Hepatocyte (in vitro differentiated cells): ENCODE measurements at regions not wholly inside any gene's neighbourhood (a gene's known extent, or its start where the extent isn't known, plus 50 kb on each side); places are given as distances from the start of the nearest gene placed in this dataset.

Source experiments
- DNase-seq: peaks from one replicate; pipeline ENCODE4 v3.0.0-alpha.2; 2016; ENCODE audit warnings: low spot score
- H2AFZ ChIP-seq: fragments of 200-600 bp; sonication (generic); 2 replicates; pipeline ENCODE4 v1.6.0; 2016; ENCODE audit warnings: antibody characterized with exemption, mild to moderate bottlenecking
- H3K27ac ChIP-seq: fragments of 200-600 bp; sonication (generic); 2 replicates; pipeline ENCODE4 v1.5.1; 2016; ENCODE audit warnings: mild to moderate bottlenecking
- H3K27me3 ChIP-seq: fragments of 200-600 bp; sonication (generic); 2 replicates; pipeline ENCODE4 v1.6.1; 2016
- H3K36me3 ChIP-seq: fragments of 200-600 bp; sonication (generic); replicated peaks from 2 replicates; pipeline ENCODE4 v1.5.1; 2016; ENCODE audit warnings: low read depth; ENCODE audit not compliant: insufficient read depth
- H3K4me1 ChIP-seq: fragments of 200-600 bp; sonication (generic); 2 replicates; pipeline ENCODE4 v1.5.1; 2016; ENCODE audit warnings: mild to moderate bottlenecking, moderate library complexity; ENCODE audit not compliant: insufficient read depth
- H3K4me2 ChIP-seq: fragments of 200-600 bp; sonication (generic); 2 replicates; pipeline ENCODE4 v1.6.0; 2016
- H3K4me3 ChIP-seq: fragments of 200-600 bp; sonication (generic); 2 replicates; pipeline ENCODE4 v1.5.1; 2016; ENCODE audit warnings: mild to moderate bottlenecking
- H3K79me2 ChIP-seq: fragments of 200-600 bp; sonication (generic); 2 replicates; pipeline ENCODE4 v1.6.0; 2017; ENCODE audit warnings: mild to moderate bottlenecking
- H3K9me2 ChIP-seq: fragments of 200-600 bp; sonication (generic); replicated peaks from 2 replicates; pipeline ENCODE4 v1.6.0; 2017; ENCODE audit warnings: mild to moderate bottlenecking; ENCODE audit not compliant: insufficient read depth
- H3K9me3 ChIP-seq: fragments of 200-600 bp; sonication (generic); 2 replicates; pipeline ENCODE4 v1.5.1; 2016; ENCODE audit warnings: low read depth, mild to moderate bottlenecking
- H4K20me1 ChIP-seq: fragments of 200-600 bp; sonication (generic); 2 replicates; pipeline ENCODE4 v1.6.0; 2016; ENCODE audit warnings: mild to moderate bottlenecking; ENCODE audit not compliant: insufficient read depth, poor library complexity, severe bottlenecking
- CTCF ChIP-seq: fragments of 200-600 bp; sonication (generic); IDR thresholded peaks from 2 replicates; pipeline ENCODE4 v1.5.1; 2016; ENCODE audit warnings: antibody characterized with exemption, mild to moderate bottlenecking; ENCODE audit not compliant: poor library complexity
- EZH2 ChIP-seq: fragments of 200-600 bp; sonication (generic); IDR thresholded peaks from 2 replicates; pipeline ENCODE4 v1.6.1; 2016; ENCODE audit warnings: antibody characterized with exemption, mild to moderate bottlenecking, borderline replicate concordance
- EZH2phosphoT487 ChIP-seq: fragments of 200-600 bp; sonication (generic); IDR thresholded peaks from one replicate; pipeline ENCODE4 v1.6.1; 2018; ENCODE audit warnings: antibody characterized with exemption, mild to moderate bottlenecking, low read depth, moderate library complexity; ENCODE audit not compliant: unreplicated experiment, severe bottlenecking
- WGBS: methylation state at CpG from one replicate; pipeline ENCODE4 v1.1.6; 2016; ENCODE audit warnings: low lambda C conversion rate; ENCODE audit errors: missing lambda C conversion rate; 5-methylcytosine and 5-hydroxymethylcytosine counted together

DNA sequence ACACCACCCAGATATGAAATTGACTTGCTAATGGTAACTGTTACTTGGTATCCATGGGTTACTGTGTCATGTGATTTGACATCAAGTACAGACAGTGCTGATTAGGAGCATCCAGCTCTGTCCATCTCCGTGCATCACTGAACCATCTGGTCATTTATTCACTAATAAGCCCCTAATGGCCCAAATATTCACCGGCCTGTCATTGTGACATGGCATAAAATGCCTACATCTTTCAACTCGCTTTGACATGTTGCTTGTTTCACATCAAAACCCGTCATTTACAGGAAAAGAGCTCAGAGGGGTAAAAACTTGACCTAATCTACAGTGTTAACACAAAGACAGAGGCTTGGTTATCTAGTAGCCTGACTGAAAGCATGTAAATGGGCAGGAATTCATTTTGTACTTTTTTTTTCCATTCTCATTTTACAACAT, 308.9 kb upstream of the ATP5MC3 start:
- TF ChIP-seq EZH2phosphoT487 (no peak), EZH2 (no peak), CTCF (no peak)
- Histone ChIP-seq H3K36me3 (no peaks in the 10 kb centered on the region), H3K4me2 (peak overlapping the region; percentile 19), H3K79me2 (no peaks in the 10 kb centered on the region), H3K27me3 (no peaks in the 10 kb centered on the region), H3K27ac (peak overlapping the region; percentile 58), H3K4me3 (no peak overlapping the region), H3K9me3 (no peaks in the 10 kb centered on the region), H3K9me2 (no peaks in the 10 kb centered on the region), H4K20me1 (no peaks in the 10 kb centered on the region), H2AFZ (no peak overlapping the region), H3K4me1 (no peaks in the 10 kb centered on the region)
- DNase-seq, result no peak
- WGBS, result 64% methylated on average over 4 of the region's 4 CpGs

GRCh38 chr2:175478096-175478768, 296.7 kb upstream of the ATP5MC3 start:
- Histone ChIP-seq H3K4me3 (no peak overlapping the region), H3K27ac (no peak overlapping the region), H3K4me2 (no peak overlapping the region), H3K36me3 (no peaks in the 10 kb centered on the region), H3K4me1 (no peaks in the 10 kb centered on the region), H3K9me3 (no peaks in the 10 kb centered on the region), H2AFZ (no peak overlapping the region), H3K79me2 (no peaks in the 10 kb centered on the region), H3K27me3 (no peaks in the 10 kb centered on the region), H3K9me2 (no peaks in the 10 kb centered on the region), H4K20me1 (no peaks in the 10 kb centered on the region)
- WGBS, result 78% methylated on average over 8 of the region's 8 CpGs
- DNase-seq, result no peak
- TF ChIP-seq CTCF (no peak), EZH2 (no peak), EZH2phosphoT487 (no peak)

DNA sequence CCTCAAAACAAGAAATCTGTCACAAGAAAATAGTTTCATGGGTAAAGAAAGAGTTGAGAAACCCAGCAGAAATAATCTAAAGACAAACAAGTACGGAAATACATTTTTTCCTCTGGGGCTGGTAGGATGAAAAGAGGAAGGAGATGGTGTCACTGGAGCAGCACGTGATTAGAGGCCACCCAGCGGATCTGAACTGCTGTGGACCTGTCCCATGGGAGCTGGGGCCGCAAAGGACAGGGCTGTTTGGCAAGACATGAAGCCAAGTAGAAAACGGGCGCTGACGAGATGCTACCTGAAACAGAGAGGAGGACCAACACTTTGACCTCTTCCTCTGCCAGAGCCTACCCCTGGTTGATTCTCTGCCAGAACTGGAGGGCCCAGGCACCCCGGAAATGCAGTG, 295.4 kb upstream of the ATP5MC3 start:
- no peak for TF ChIP-seq CTCF
- TF ChIP-seq EZH2phosphoT487, result no peak
- TF ChIP-seq EZH2, result no peak
- Histone ChIP-seq H2AFZ (no peak overlapping the region), H3K36me3 (no peaks in the 10 kb centered on the region), H3K27ac (no peak overlapping the region), H3K9me2 (no peaks in the 10 kb centered on the region), H3K79me2 (no peaks in the 10 kb centered on the region), H3K4me2 (no peak overlapping the region), H4K20me1 (no peaks in the 10 kb centered on the region), H3K27me3 (no peaks in the 10 kb centered on the region), H3K4me3 (no peak overlapping the region), H3K4me1 (no peaks in the 10 kb centered on the region), H3K9me3 (no peaks in the 10 kb centered on the region)
- DNase-seq, result no peak
- WGBS, result 93% methylated on average over 8 of the region's 8 CpGs
